Keratinocyte (primary cell): ENCODE measurements at regions not wholly inside any gene's neighbourhood (a gene's known extent, or its start where the extent isn't known, plus 50 kb on each side); places are given as distances from the start of the nearest gene placed in this dataset.

ENCODE experiments used
- CTCF ChIP-seq, 3 experiments: IDR thresholded peaks in 1 of 3; conservative IDR thresholded peaks in 1 of 3; optimal IDR thresholded peaks in 1 of 3; 2 replicates in 2 of 3; 3 replicates in 1 of 3; pipeline versions ENCODE3 to v1.5.1; 2011; ENCODE audit warnings: low read length in 3 of 3, mild to moderate bottlenecking in 3 of 3, moderate library complexity in 2 of 3, control low read depth in 1 of 3, inconsistent platforms in 1 of 3; ENCODE audit not compliant: insufficient read depth in 2 of 3; ENCODE audit errors: extremely low read depth in 1 of 3
- EZH2 ChIP-seq: IDR thresholded peaks from one replicate; pipeline ENCODE4 v1.6.1; 2012; ENCODE audit warnings: inconsistent platforms, mild to moderate bottlenecking, low read length, moderate library complexity

- TF ChIP-seq CTCF (optimal IDR thresholded peaks at IDR 0.05 in 1 of 3, IDR thresholded peaks at IDR 0.05 in 1 of 3, conservative IDR thresholded peaks at IDR 0.05 in 1 of 3; ENCODE audit: extremely low read depth in 1 of 3, insufficient read depth in 2 of 3, low read length in 3 of 3) (no peak), EZH2 (no peak)
These were observed 109.2 kb downstream of the BASP1 start for GRCh38 chr5:17326600-17327037.
